ENCODE measurements at regions not wholly inside any gene's neighbourhood (a gene's known extent, or its start where the extent isn't known, plus 50 kb on each side); places are given as distances from the start of the nearest gene placed in this dataset.
"Not testable (repeated sequence)": the region's sequence is repeated elsewhere in the genome, so short reads cannot be mapped to it uniquely, and the experiment has no call there.

DNA sequence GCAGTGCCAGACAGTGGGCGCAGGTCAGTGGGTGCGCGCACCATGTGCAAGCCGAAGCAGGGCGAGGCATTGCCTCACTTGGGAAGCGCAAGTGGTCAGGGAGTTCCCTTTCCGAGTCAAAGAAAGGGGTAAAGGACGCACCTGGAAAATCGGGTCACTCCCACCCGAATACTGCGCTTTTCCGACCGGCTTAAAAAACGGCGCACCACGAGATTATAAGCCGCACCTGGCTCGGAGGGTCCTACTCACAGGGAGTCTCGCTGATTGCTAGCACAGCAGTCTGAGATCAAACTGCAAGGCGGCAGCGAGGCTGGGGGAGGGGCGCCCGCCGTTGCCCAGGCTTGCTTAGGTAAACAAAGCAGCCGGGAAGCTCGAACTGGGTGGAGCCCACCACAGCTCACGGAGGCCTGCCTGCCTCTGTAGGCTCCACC, 77.9 kb downstream of the NR4A2 start:
- DNase-seq (ENCODE audit: low read depth); H3K4me3 ChIP-seq (ENCODE audit: low read depth, low read length): not testable (repeated sequence)

DNA sequence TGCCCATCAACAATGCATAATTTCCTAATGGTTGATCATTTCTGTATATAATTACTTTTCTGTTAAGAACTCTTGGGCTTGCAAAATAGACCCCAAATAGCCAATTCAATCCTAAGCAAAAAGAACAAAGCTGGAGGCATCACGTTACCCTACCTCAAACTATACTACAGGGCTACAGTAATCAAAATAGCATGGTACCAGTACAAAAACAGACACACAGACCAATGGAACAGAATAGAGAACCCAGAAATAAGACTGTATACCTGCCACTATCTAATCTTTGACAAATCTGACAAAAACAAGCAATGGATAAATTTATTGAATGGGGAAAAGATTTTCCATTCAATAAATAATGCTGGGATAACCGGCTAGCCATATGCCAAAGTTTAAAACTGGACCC, 78.8 kb downstream of the NR4A2 start:
- TF ChIP-seq, protein P1, sequence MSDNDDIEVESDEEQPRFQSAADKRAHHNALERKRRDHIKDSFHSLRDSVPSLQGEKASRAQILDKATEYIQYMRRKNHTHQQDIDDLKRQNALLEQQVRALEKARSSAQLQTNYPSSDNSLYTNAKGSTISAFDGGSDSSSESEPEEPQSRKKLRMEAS (IDR thresholded peaks at IDR 0.05; ENCODE audit: low read depth, low read length), result no peak
- no peak for TF ChIP-seq MYC (IDR thresholded peaks at IDR 0.05; ENCODE audit: low read depth, low read length)
- TF ChIP-seq, protein P2, sequence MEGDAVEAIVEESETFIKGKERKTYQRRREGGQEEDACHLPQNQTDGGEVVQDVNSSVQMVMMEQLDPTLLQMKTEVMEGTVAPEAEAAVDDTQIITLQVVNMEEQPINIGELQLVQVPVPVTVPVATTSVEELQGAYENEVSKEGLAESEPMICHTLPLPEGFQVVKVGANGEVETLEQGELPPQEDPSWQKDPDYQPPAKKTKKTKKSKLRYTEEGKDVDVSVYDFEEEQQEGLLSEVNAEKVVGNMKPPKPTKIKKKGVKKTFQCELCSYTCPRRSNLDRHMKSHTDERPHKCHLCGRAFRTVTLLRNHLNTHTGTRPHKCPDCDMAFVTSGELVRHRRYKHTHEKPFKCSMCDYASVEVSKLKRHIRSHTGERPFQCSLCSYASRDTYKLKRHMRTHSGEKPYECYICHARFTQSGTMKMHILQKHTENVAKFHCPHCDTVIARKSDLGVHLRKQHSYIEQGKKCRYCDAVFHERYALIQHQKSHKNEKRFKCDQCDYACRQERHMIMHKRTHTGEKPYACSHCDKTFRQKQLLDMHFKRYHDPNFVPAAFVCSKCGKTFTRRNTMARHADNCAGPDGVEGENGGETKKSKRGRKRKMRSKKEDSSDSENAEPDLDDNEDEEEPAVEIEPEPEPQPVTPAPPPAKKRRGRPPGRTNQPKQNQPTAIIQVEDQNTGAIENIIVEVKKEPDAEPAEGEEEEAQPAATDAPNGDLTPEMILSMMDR (IDR thresholded peaks at IDR 0.05; ENCODE audit: low read depth, low read length), result no peak
- TF ChIP-seq POLR2A (IDR thresholded peaks at IDR 0.05; ENCODE audit: extremely low read depth, insufficient read length), result no peak
- H3K4me3 ChIP-seq (ENCODE audit: low read depth, low read length), result no peak overlapping the region
- no peak for DNase-seq (ENCODE audit: low read depth)

DNA sequence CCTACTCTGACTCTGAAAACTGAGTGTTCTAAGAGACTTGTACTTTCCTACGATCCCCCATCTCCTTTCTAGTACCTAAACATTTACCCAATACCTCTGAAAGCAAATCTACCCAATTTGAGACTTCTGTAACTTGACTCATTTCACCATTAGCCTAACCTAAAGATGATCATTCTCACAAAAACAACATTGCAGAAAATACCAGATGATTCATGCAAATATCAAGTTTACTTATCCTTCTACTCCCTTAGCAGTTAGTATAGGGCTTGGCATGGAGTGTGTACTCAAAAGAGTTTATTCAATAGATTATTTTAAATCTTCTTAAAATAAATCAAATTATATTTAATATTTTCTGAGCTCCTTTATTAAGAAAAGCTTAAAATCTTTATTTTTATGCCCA, 89.6 kb downstream of the NR4A2 start:
- H3K4me3 ChIP-seq (ENCODE audit: low read depth, low read length), result no peak overlapping the region
- no peak for DNase-seq (ENCODE audit: low read depth)
- TF ChIP-seq, protein P2 (IDR thresholded peaks at IDR 0.05; ENCODE audit: low read depth, low read length), result no peak
- TF ChIP-seq, protein P1 (IDR thresholded peaks at IDR 0.05; ENCODE audit: low read depth, low read length), result no peak
- TF ChIP-seq POLR2A (IDR thresholded peaks at IDR 0.05; ENCODE audit: extremely low read depth, insufficient read length), result no peak
- TF ChIP-seq MYC (IDR thresholded peaks at IDR 0.05; ENCODE audit: low read depth, low read length), result no peak

DNA sequence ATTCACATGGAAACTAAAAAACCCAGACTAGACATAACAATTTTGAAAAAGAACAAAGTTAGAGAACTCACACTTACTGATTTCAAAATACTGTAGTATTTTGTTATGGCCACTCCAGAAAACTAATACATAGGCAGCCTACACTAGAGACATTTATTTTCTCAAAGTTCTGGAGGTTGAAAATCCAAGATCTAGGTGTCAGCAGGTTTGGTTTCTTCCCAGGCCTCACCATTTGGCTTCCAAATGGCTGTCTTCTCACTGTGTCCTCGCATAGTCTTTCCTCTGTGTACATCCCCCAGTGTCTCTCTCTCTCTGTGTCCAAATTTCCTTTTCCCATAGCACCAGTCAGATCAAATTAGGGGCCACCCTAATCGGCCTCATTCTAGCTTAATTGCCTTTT, 95.0 kb downstream of the NR4A2 start:
- TF ChIP-seq, protein P2 (IDR thresholded peaks at IDR 0.05; ENCODE audit: low read depth, low read length), result no peak
- TF ChIP-seq MYC (IDR thresholded peaks at IDR 0.05; ENCODE audit: low read depth, low read length) (no peak), POLR2A (IDR thresholded peaks at IDR 0.05; ENCODE audit: extremely low read depth, insufficient read length) (no peak)
- TF ChIP-seq, protein P1 (IDR thresholded peaks at IDR 0.05; ENCODE audit: low read depth, low read length), result no peak
- no peak overlapping the region for H3K4me3 ChIP-seq (ENCODE audit: low read depth, low read length)
- DNase-seq (ENCODE audit: low read depth), result no peak

DNA sequence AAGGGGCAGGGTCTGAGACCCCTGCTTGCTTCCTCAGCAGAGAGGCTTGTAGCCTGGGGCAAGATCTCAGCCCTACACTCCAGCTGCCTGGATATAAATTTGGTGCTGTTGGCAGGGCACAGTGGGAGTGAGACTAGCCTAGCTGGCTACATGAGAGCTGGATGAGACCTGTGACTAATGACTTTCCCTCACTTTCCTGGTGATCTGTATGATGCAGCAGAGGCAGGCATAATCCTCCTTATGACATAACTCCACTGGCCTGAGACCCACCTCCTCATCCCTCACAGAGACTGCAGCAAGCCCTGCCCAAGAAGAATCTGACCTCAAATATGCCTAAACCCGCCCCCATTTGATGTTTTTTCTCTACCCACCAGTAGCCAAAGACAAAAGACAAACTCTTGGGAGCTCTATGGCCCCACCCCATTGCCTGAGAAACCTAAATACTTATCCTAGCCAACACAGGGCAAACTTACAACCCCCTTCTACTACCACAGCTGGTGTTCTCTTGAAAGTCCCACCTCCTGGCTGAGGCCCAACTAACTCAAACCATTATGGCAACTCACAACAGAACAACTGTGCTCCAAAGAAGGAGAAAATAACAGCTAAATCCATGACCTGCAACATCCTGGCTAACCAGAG, 102.7 kb downstream of the NR4A2 start:
- DNase-seq (ENCODE audit: low read depth), result no peak
- TF ChIP-seq POLR2A (IDR thresholded peaks at IDR 0.05; ENCODE audit: extremely low read depth, insufficient read length), result no peak
- TF ChIP-seq, protein P2 (IDR thresholded peaks at IDR 0.05; ENCODE audit: low read depth, low read length), result no peak
- TF ChIP-seq, protein P1 (IDR thresholded peaks at IDR 0.05; ENCODE audit: low read depth, low read length), result no peak
- TF ChIP-seq MYC (IDR thresholded peaks at IDR 0.05; ENCODE audit: low read depth, low read length), result no peak
- no peak overlapping the region for H3K4me3 ChIP-seq (ENCODE audit: low read depth, low read length)

DNA sequence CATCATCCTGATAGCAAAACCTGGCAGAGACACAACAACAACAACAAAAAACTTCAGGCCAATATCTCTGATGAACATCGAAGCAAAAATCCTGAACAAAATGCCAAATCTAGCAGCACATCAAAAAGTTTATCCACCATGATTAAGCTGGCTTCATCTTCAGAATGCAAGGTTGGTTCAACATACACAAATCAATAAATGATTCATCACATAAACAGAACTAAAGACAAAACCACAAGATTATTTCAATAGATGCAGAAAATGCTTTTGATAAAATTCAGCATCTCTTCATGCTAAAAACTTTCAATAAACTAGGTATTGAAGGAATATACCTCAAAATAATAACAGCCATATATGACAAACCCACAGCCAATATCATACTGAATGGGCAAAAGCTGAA, 109.2 kb downstream of the NR4A2 start:
- not testable (repeated sequence) for H3K4me3 ChIP-seq (ENCODE audit: low read depth, low read length); DNase-seq (ENCODE audit: low read depth)

DNA sequence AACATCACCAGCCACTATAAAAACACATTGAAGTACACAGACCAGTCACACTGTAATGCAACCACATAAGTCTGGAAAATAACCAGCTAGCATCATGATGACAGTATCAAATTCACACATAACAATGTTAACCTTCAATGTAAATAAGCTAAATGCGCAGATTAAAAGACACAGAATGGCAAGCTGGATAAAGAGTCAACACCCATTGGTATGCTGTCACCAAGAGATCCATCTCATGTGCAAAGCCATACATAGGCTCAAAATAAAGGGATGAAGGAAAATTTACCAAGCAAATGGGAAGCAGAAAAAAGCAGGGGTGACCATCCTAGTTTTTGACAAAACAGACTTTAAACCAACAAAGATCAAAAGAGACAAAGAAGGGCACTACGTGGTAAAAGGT, 110.8 kb downstream of the NR4A2 start:
- H3K4me3 ChIP-seq (ENCODE audit: low read depth, low read length), result no peak overlapping the region
- TF ChIP-seq, protein P1 (IDR thresholded peaks at IDR 0.05; ENCODE audit: low read depth, low read length), result no peak
- TF ChIP-seq, protein P2 (IDR thresholded peaks at IDR 0.05; ENCODE audit: low read depth, low read length), result no peak
- no peak for TF ChIP-seq POLR2A (IDR thresholded peaks at IDR 0.05; ENCODE audit: extremely low read depth, insufficient read length)
- no peak for TF ChIP-seq MYC (IDR thresholded peaks at IDR 0.05; ENCODE audit: low read depth, low read length)
- DNase-seq (ENCODE audit: low read depth), result no peak

Data from NB4 (cell line).